Left ventricle myocardium inferior (tissue), 1 donor: ENCODE measurements at regions not wholly inside any gene's neighbourhood (a gene's known extent, or its start where the extent isn't known, plus 50 kb on each side); places are given as distances from the start of the nearest gene placed in this dataset.

ENCODE experiments used
- DNase-seq: peaks from one replicate; pipeline ENCODE4 v3.0.0-alpha.2; 2020
- H3K27ac ChIP-seq: fragments of 200-600 bp; replicated peaks from 2 replicates; pipeline ENCODE4 v1.8.0; 2021
- H3K27me3 ChIP-seq: fragments of 200-600 bp; 2 replicates; pipeline ENCODE4 v1.8.0; 2021; ENCODE audit warnings: low read depth
- H3K36me3 ChIP-seq: fragments of 200-600 bp; 2 replicates; pipeline ENCODE4 v1.8.0; 2021
- H3K4me1 ChIP-seq: fragments of 200-600 bp; 2 replicates; pipeline ENCODE4 v1.8.0; 2021
- H3K4me3 ChIP-seq: fragments of 200-600 bp; 2 replicates; pipeline ENCODE4 v1.8.0; 2021; ENCODE audit warnings: mild to moderate bottlenecking, moderate library complexity
- H3K9me3 ChIP-seq: fragments of 200-600 bp; replicated peaks from 2 replicates; pipeline ENCODE4 v1.8.0; 2021
- CTCF ChIP-seq: fragments of 200-600 bp; IDR thresholded peaks from 2 replicates; pipeline ENCODE4 v1.8.0; 2021; ENCODE audit warnings: antibody characterized with exemption, mild to moderate bottlenecking, borderline replicate concordance
- intact Hi-C: fragments of 100-400 bp; cut with micrococcal nuclease; formaldehyde crosslinking; loops from one replicate; pipeline ENCODE4 v1.11.0; 2022
- donor health status: DM: no; HTN: yes; CAD: no; lungs with severe emphysema.

- intact Hi-C loops = no loop called here
- no peak for TF ChIP-seq CTCF
- DNase-seq = no peak
Measured at GRCh38 chr4:126935801-126936200, 697.0 kb upstream of the INTU start.

GRCh38 chr4:126937342-126937741 is 695.4 kb upstream of the INTU start:
- Histone ChIP-seq H3K36me3 (no peaks in the 10 kb centered on the region), H3K9me3 (no peaks in the 10 kb centered on the region), H3K27ac (no peak overlapping the region), H3K27me3 (no peaks in the 10 kb centered on the region), H3K4me1 (no peaks in the 10 kb centered on the region), H3K4me3 (no peak overlapping the region)
- no peak for TF ChIP-seq CTCF
- DNase-seq = no peak
- intact Hi-C loops = no loop called here

More at GRCh38 chr4:126935801-126936200, 697.0 kb upstream of the INTU start:
- H3K36me3 ChIP-seq = no peaks in the 10 kb centered on the region
- no peaks in the 10 kb centered on the region for H3K4me1 ChIP-seq
- no peaks in the 10 kb centered on the region for H3K27me3 ChIP-seq
- no peaks in the 10 kb centered on the region for H3K9me3 ChIP-seq
- H3K4me3 ChIP-seq = no peak overlapping the region
- H3K27ac ChIP-seq = no peak overlapping the region

GRCh38 chr4:126937846-126938422 is 694.8 kb upstream of the INTU start:
- no peak for DNase-seq

GRCh38 chr4:126939401-126939800 is 693.4 kb upstream of the INTU start:
- intact Hi-C loops = no loop called here
- no peak for DNase-seq
- Histone ChIP-seq H3K36me3 (no peaks in the 10 kb centered on the region), H3K4me3 (no peak overlapping the region), H3K27me3 (no peaks in the 10 kb centered on the region), H3K27ac (no peak overlapping the region), H3K9me3 (no peaks in the 10 kb centered on the region), H3K4me1 (no peaks in the 10 kb centered on the region)
- no peak for TF ChIP-seq CTCF

More at GRCh38 chr4:126937846-126938422, 694.8 kb upstream of the INTU start:
- Histone ChIP-seq H3K9me3 (no peaks in the 10 kb centered on the region), H3K4me3 (no peak overlapping the region), H3K27ac (no peak overlapping the region), H3K4me1 (no peaks in the 10 kb centered on the region), H3K27me3 (no peaks in the 10 kb centered on the region), H3K36me3 (no peaks in the 10 kb centered on the region)
- intact Hi-C loops = no loop called here
- no peak for TF ChIP-seq CTCF

- Histone ChIP-seq H3K27ac (no peak overlapping the region), H3K27me3 (no peaks in the 10 kb centered on the region), H3K4me3 (no peak overlapping the region), H3K36me3 (no peaks in the 10 kb centered on the region), H3K9me3 (no peaks in the 10 kb centered on the region), H3K4me1 (no peaks in the 10 kb centered on the region)
- DNase-seq = no peak
- TF ChIP-seq CTCF = no peak
- intact Hi-C loops = no loop called here
Measured at GRCh38 chr4:126947536-126947935, 685.2 kb upstream of the INTU start.
